Mucosa of rectum (tissue), 2 donors: ENCODE measurements at regions not wholly inside any gene's neighbourhood (a gene's known extent, or its start where the extent isn't known, plus 50 kb on each side); places are given as distances from the start of the nearest gene placed in this dataset.

Source experiments
- H3K27ac ChIP-seq, 2 donors: one replicate each; pipeline ENCODE4 v1.7.0; 2013; ENCODE audit warnings: inconsistent platforms in 2 of 2, low read depth in 2 of 2, low read length in 2 of 2
- H3K27me3 ChIP-seq, 2 donors: one replicate each; pipeline ENCODE4 v1.7.0; 2013; ENCODE audit warnings: low read length in 2 of 2; ENCODE audit not compliant: control insufficient read depth in 2 of 2, insufficient read depth in 2 of 2
- H3K36me3 ChIP-seq, 2 donors: one replicate each; pipeline ENCODE4 v1.7.0; 2013; ENCODE audit warnings: low read length in 2 of 2; ENCODE audit not compliant: control insufficient read depth in 2 of 2, insufficient read depth in 2 of 2
- H3K4me1 ChIP-seq, 2 donors: one replicate each; pipeline ENCODE4 v1.7.0; 2013; ENCODE audit warnings: low read length in 2 of 2, mild to moderate bottlenecking in 1 of 2; ENCODE audit not compliant: control insufficient read depth in 2 of 2, insufficient read depth in 2 of 2
- H3K4me3 ChIP-seq, 2 donors: one replicate each; pipeline ENCODE4 v1.7.0; 2013; ENCODE audit warnings: low read length in 2 of 2
- H3K9ac ChIP-seq, 2 donors: one replicate each; pipeline ENCODE4 v1.7.0; 2013; ENCODE audit warnings: low read length in 2 of 2, low read depth in 1 of 2, mild to moderate bottlenecking in 1 of 2
- H3K9me3 ChIP-seq, 2 donors: one replicate each; pipeline ENCODE4 v1.7.0; 2013; ENCODE audit warnings: low read length in 2 of 2; ENCODE audit not compliant: control insufficient read depth in 2 of 2
- donor health status: healthy.
- donor health status: Normal muscosa, but diverticular disease.

- Histone ChIP-seq H3K27me3 (no peaks in the 10 kb centered on the region), H3K9ac (no peak overlapping the region), H3K27ac (no peak overlapping the region), H3K36me3 (no peaks in the 10 kb centered on the region), H3K4me3 (no peak overlapping the region), H3K4me1 (no peaks in the 10 kb centered on the region), H3K9me3 (peaks cover 0 to 3% of the 10 kb centered on the region in 2 donors)
These were observed 178.3 kb downstream of the TRIB2 start for GRCh38 chr2:12895017-12895416.

- Histone ChIP-seq H3K9me3 (peaks cover 0 to 3% of the 10 kb centered on the region in 2 donors), H3K4me3 (no peak overlapping the region), H3K27ac (peak overlapping the region in 1 of 2 donors; percentile 13), H3K9ac (no peak overlapping the region), H3K4me1 (no peaks in the 10 kb centered on the region), H3K27me3 (no peaks in the 10 kb centered on the region), H3K36me3 (no peaks in the 10 kb centered on the region)
These were observed 179.7 kb downstream of the TRIB2 start for GRCh38 chr2:12896318-12896982.

GRCh38 chr2:12897181-12897580 lies 180.4 kb downstream of the TRIB2 start:
- Histone ChIP-seq H3K9me3 (peaks cover 0 to 3% of the 10 kb centered on the region in 2 donors), H3K4me3 (no peak overlapping the region), H3K9ac (no peak overlapping the region), H3K4me1 (no peaks in the 10 kb centered on the region), H3K27me3 (no peaks in the 10 kb centered on the region), H3K36me3 (no peaks in the 10 kb centered on the region), H3K27ac (peak overlapping the region in 1 of 2 donors; percentile 13)

GRCh38 chr2:12903272-12903671 lies 186.5 kb downstream of the TRIB2 start:
- Histone ChIP-seq H3K4me1 (no peaks in the 10 kb centered on the region), H3K27me3 (no peaks in the 10 kb centered on the region), H3K9ac (no peak overlapping the region), H3K27ac (no peak overlapping the region), H3K9me3 (no peaks in the 10 kb centered on the region), H3K36me3 (no peaks in the 10 kb centered on the region), H3K4me3 (no peak overlapping the region)

GRCh38 chr2:12910431-12910830 lies 193.7 kb downstream of the TRIB2 start:
- no peak overlapping the region for H3K4me3 ChIP-seq
- H3K9ac ChIP-seq, result no peak overlapping the region
- H3K4me1 ChIP-seq, result no peaks in the 10 kb centered on the region
- H3K9me3 ChIP-seq, result no peaks in the 10 kb centered on the region
- H3K27me3 ChIP-seq, result no peaks in the 10 kb centered on the region
- no peaks in the 10 kb centered on the region for H3K36me3 ChIP-seq
- no peak overlapping the region for H3K27ac ChIP-seq

GRCh38 chr2:12915787-12916186 lies 199.1 kb downstream of the TRIB2 start:
- Histone ChIP-seq H3K27me3 (no peaks in the 10 kb centered on the region), H3K4me3 (no peak overlapping the region)

GRCh38 chr2:12918138-12918834 lies 201.6 kb downstream of the TRIB2 start:
- no peak overlapping the region for H3K4me3 ChIP-seq

More at GRCh38 chr2:12915787-12916186, 199.1 kb downstream of the TRIB2 start:
- H3K4me1 ChIP-seq, result no peaks in the 10 kb centered on the region
- no peak overlapping the region for H3K9ac ChIP-seq
- H3K9me3 ChIP-seq, result no peaks in the 10 kb centered on the region
- no peaks in the 10 kb centered on the region for H3K36me3 ChIP-seq
- no peak overlapping the region for H3K27ac ChIP-seq

GRCh38 chr2:12918835-12919445 lies 202.2 kb downstream of the TRIB2 start:
- H3K27ac ChIP-seq, result peak overlapping the region in 1 of 2 donors; percentile 9
- no peak overlapping the region for H3K9ac ChIP-seq
- no peak overlapping the region for H3K4me3 ChIP-seq
- no peaks in the 10 kb centered on the region for H3K4me1 ChIP-seq
- no peaks in the 10 kb centered on the region for H3K36me3 ChIP-seq
- H3K9me3 ChIP-seq, result no peaks in the 10 kb centered on the region
- H3K27me3 ChIP-seq, result no peaks in the 10 kb centered on the region

More at GRCh38 chr2:12918138-12918834, 201.6 kb downstream of the TRIB2 start:
- H3K27ac ChIP-seq, result peak overlapping the region in 1 of 2 donors; percentile 9
- no peak overlapping the region for H3K9ac ChIP-seq
- H3K9me3 ChIP-seq, result no peaks in the 10 kb centered on the region
- no peaks in the 10 kb centered on the region for H3K4me1 ChIP-seq
- no peaks in the 10 kb centered on the region for H3K36me3 ChIP-seq
- H3K27me3 ChIP-seq, result no peaks in the 10 kb centered on the region

- Histone ChIP-seq H3K4me1 (no peaks in the 10 kb centered on the region), H3K27ac (no peak overlapping the region), H3K4me3 (no peak overlapping the region), H3K9ac (no peak overlapping the region), H3K27me3 (no peaks in the 10 kb centered on the region), H3K36me3 (no peaks in the 10 kb centered on the region), H3K9me3 (no peaks in the 10 kb centered on the region)
These were observed 204.6 kb downstream of the TRIB2 start for GRCh38 chr2:12921321-12921720.

- H3K4me1 ChIP-seq, result no peaks in the 10 kb centered on the region
- no peak overlapping the region for H3K9ac ChIP-seq
- no peak overlapping the region for H3K4me3 ChIP-seq
These were observed 207.3 kb downstream of the TRIB2 start for GRCh38 chr2:12923907-12924610.

More at GRCh38 chr2:12923907-12924610, 207.3 kb downstream of the TRIB2 start:
- no peaks in the 10 kb centered on the region for H3K9me3 ChIP-seq
- no peak overlapping the region for H3K27ac ChIP-seq
- H3K27me3 ChIP-seq, result no peaks in the 10 kb centered on the region
- no peaks in the 10 kb centered on the region for H3K36me3 ChIP-seq
